OCI-LY3 (cell line): ENCODE measurements at regions not wholly inside any gene's neighbourhood (a gene's known extent, or its start where the extent isn't known, plus 50 kb on each side); places are given as distances from the start of the nearest gene placed in this dataset.

Experiments used
- EZH2phosphoT487 ChIP-seq: fragments of 200-600 bp; shearing (Covaris generic); IDR thresholded peaks from 2 replicates; pipeline ENCODE4 v1.6.1; 2018; ENCODE audit warnings: antibody characterized with exemption, mixed run types, low read depth
- TF ChIP-seq, protein P1 (sequence below): fragments of 200-600, 300-600 bp; sonication (generic); IDR thresholded peaks from 2 replicates; pipeline ENCODE4 v1.5.1; 2014; ENCODE audit warnings: antibody characterized with exemption, low read length, low read depth

DNA sequence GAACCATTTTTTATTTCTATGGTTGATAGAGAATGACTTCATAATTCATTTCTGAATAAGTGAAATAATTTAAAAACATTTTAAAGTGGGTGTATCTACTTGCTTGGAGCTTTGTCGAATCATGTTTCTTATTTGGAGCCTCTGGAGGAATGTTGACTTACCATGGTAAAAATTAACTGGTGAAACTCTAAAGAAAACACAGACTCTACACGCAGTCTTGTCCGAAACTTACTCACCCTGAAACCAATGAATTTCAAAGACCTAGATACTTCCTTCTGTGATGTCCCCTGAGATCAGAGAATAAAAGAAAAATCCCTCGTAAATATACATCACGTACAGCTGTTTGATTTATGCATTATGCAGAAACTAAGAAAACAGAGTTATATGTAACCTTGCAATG lies 665.2 kb upstream of the NRXN1 start:
- TF ChIP-seq, protein P1, sequence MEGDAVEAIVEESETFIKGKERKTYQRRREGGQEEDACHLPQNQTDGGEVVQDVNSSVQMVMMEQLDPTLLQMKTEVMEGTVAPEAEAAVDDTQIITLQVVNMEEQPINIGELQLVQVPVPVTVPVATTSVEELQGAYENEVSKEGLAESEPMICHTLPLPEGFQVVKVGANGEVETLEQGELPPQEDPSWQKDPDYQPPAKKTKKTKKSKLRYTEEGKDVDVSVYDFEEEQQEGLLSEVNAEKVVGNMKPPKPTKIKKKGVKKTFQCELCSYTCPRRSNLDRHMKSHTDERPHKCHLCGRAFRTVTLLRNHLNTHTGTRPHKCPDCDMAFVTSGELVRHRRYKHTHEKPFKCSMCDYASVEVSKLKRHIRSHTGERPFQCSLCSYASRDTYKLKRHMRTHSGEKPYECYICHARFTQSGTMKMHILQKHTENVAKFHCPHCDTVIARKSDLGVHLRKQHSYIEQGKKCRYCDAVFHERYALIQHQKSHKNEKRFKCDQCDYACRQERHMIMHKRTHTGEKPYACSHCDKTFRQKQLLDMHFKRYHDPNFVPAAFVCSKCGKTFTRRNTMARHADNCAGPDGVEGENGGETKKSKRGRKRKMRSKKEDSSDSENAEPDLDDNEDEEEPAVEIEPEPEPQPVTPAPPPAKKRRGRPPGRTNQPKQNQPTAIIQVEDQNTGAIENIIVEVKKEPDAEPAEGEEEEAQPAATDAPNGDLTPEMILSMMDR: no peak
- TF ChIP-seq EZH2phosphoT487: no peak
